A673 (cell line): ENCODE measurements at regions not wholly inside any gene's neighbourhood (a gene's known extent, or its start where the extent isn't known, plus 50 kb on each side); places are given as distances from the start of the nearest gene placed in this dataset.

Experiments used
- EZH2 ChIP-seq: fragments of 200-600 bp; sonication (generic); IDR thresholded peaks from 2 replicates; pipeline ENCODE4 v1.6.1; 2017; ENCODE audit warnings: borderline replicate concordance, low read depth, mild to moderate bottlenecking, mixed read lengths, antibody characterized with exemption, low read length; ENCODE audit not compliant: poor library complexity, severe bottlenecking
- TF ChIP-seq, protein P1 (sequence below): fragments of 300-800, 200-600 bp; sonication (generic); conservative IDR thresholded peaks from 2 replicates; pipeline ENCODE4 v1.5.1; 2017; ENCODE audit warnings: low read depth, mild to moderate bottlenecking, antibody characterized with exemption, low read length, moderate library complexity, mixed read lengths

DNA sequence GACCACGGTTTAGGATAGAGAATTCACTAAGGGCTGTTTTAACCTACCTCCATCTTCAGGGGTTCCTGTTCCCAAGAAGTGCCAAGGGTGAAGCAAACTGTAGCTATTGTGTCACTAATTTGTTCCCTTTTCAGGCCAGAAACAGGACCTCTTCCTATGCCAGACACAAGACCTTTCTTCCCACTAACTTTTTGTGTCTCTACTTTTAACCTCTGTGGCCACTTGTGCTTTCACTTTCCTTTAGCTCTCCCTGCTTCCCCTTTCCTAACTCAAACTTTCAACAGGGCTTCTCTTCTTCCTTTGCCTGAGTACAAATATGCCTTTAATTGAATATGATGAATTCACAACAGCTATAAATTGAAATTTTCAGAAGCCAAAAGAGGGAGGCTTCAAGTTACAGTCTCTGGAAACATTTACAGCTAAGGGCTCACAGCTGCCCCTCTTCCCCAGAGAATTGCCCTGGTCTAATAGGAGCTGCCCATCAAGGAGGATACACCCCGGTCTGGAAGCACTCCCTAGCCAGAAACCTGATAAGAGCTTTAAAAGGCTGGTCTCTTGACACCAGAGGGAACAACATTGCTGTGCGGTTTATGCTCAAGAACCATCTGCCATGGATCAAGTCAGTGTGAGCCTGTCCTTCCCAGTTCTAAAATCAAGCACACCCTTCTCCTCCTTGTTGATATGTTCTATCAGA is 61.7 kb upstream of the PLS3 start:
- TF ChIP-seq, protein P1, sequence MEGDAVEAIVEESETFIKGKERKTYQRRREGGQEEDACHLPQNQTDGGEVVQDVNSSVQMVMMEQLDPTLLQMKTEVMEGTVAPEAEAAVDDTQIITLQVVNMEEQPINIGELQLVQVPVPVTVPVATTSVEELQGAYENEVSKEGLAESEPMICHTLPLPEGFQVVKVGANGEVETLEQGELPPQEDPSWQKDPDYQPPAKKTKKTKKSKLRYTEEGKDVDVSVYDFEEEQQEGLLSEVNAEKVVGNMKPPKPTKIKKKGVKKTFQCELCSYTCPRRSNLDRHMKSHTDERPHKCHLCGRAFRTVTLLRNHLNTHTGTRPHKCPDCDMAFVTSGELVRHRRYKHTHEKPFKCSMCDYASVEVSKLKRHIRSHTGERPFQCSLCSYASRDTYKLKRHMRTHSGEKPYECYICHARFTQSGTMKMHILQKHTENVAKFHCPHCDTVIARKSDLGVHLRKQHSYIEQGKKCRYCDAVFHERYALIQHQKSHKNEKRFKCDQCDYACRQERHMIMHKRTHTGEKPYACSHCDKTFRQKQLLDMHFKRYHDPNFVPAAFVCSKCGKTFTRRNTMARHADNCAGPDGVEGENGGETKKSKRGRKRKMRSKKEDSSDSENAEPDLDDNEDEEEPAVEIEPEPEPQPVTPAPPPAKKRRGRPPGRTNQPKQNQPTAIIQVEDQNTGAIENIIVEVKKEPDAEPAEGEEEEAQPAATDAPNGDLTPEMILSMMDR, result no peak
- TF ChIP-seq EZH2, result no peak
